Spleen (tissue), 11 donors: ENCODE measurements at regions not wholly inside any gene's neighbourhood (a gene's known extent, or its start where the extent isn't known, plus 50 kb on each side); places are given as distances from the start of the nearest gene placed in this dataset.

Experiments used
- DNase-seq: peaks from one replicate; pipeline ENCODE4 v3.0.0-alpha.2; 2020
- H3K27ac ChIP-seq, 8 donors: fragments of 200-600 bp; sonication (generic) in 7 of 8; 1 replicate in 4 of 8; 2 replicates in 4 of 8; pipeline versions ENCODE4 v1.5.0 to v1.8.0; 2016 to 2021; ENCODE audit warnings: inconsistent platforms in 4 of 8, mild to moderate bottlenecking in 4 of 8, moderate library complexity in 1 of 8
- H3K27me3 ChIP-seq, 7 donors: fragments of 200-600 bp; sonication (generic) in 6 of 7; replicated peaks in 1 of 7; 1 replicate in 4 of 7; 2 replicates in 3 of 7; pipeline versions ENCODE4 v1.5.0 to v1.8.0; 2016 to 2021; ENCODE audit warnings: inconsistent platforms in 3 of 7, mild to moderate bottlenecking in 1 of 7
- H3K36me3 ChIP-seq, 6 donors: fragments of 200-600 bp; sonication (generic) in 5 of 6; 1 replicate in 4 of 6; 2 replicates in 2 of 6; pipeline versions ENCODE4 v1.5.0 to v1.8.0; 2016 to 2021; ENCODE audit warnings: inconsistent platforms in 2 of 6
- H3K4me1 ChIP-seq, 6 donors: fragments of 200-600 bp; sonication (generic) in 5 of 6; 1 replicate in 3 of 6; 2 replicates in 3 of 6; pipeline versions ENCODE4 v1.5.0 to v1.8.0; 2016 to 2021; ENCODE audit warnings: inconsistent platforms in 3 of 6
- H3K4me3 ChIP-seq, 8 donors: fragments of 200-600 bp; sonication (generic) in 7 of 8; 1 replicate in 4 of 8; 2 replicates in 4 of 8; pipeline versions ENCODE4 v1.5.0 to v1.8.0; 2016 to 2021; ENCODE audit warnings: inconsistent platforms in 4 of 8, mild to moderate bottlenecking in 4 of 8, moderate library complexity in 2 of 8
- H3K9me3 ChIP-seq, 8 donors: fragments of 200-600 bp; sonication (generic) in 7 of 8; 1 replicate in 4 of 8; 2 replicates in 4 of 8; pipeline versions ENCODE4 v1.5.0 to v1.8.0; 2016 to 2021; ENCODE audit warnings: inconsistent platforms in 4 of 8
- CTCF ChIP-seq, 11 experiments: fragments of 200-600 bp in 7 of 11; fragments of 450-650 bp in 4 of 11; sonication (generic) in 4 of 11; IDR thresholded peaks in 8 of 11; conservative IDR thresholded peaks in 3 of 11; 1 replicate in 7 of 11; 2 replicates in 4 of 11; pipeline versions ENCODE4 v1.4.0 to v1.8.0; 2016 to 2021; ENCODE audit warnings: antibody characterized with exemption in 11 of 11, inconsistent platforms in 4 of 11, mild to moderate bottlenecking in 1 of 11
- POLR2A ChIP-seq, 3 donors: fragments of 450-650 bp; IDR thresholded peaks; one replicate each; pipeline ENCODE4 v1.5.1; 2017; ENCODE audit warnings: antibody characterized with exemption in 3 of 3, mild to moderate bottlenecking in 1 of 3
- POLR2AphosphoS5 ChIP-seq, 3 donors: sonication (generic); formaldehyde crosslinking; IDR thresholded peaks; one replicate each; pipeline ENCODE4 v1.5.1; 2017; ENCODE audit warnings: antibody characterized with exemption in 3 of 3
- WGBS, 5 donors: extraction: QIAGEN DNeasy Blood & Tissue Kit in 3 of 5; methylation state at CpG; one replicate each; pipeline versions ENCODE4 v1.1.5 to v1.1.7; 2013 to 2018; 5-methylcytosine and 5-hydroxymethylcytosine counted together
- intact Hi-C: fragments of 100-400 bp; cut with DNase I; formaldehyde crosslinking; loops from one replicate; pipeline ENCODE4 v1.15.0; 2023; ENCODE audit warnings: low total_unique reads
- donor health status: healthy with polysubstance abuse.
- donor health status: DM: no; HTN: no; CAD: no; lungs with moderate emphysema.
- donor health status: DM: no; HTN: no; CAD: no.
- donor health status: Bipolar disorder and iron deficiency.
- donor health status: healthy.
- donor health status: DM: no; HTN: no; CAD: no.
- donor health status: DM: yes; HTN: yes; CAD: no.

- intact Hi-C loops, result no loop called here
- no peaks in the 10 kb centered on the region for H3K36me3 ChIP-seq
- 31 to 69% (median 38%) methylated on average over 5 of the region's 5 CpGs for WGBS, 5 donors
- H3K9me3 ChIP-seq, result no peaks in the 10 kb centered on the region
- no peaks in the 10 kb centered on the region for H3K27me3 ChIP-seq
- no peak overlapping the region for H3K4me3 ChIP-seq
- DNase-seq, result no peak
- peak overlapping the region in 6 of 8 donors; percentile 17 to 74 (median 38) for H3K27ac ChIP-seq
- H3K4me1 ChIP-seq, result peaks cover 10 to 67% (median 33%) of the 10 kb centered on the region in 6 donors
- TF ChIP-seq POLR2A (IDR thresholded peaks at IDR 0.05) (no peak), CTCF (IDR thresholded peaks at IDR 0.05 in 8 of 11, conservative IDR thresholded peaks at IDR 0.05 in 3 of 11) (no peak), POLR2AphosphoS5 (IDR thresholded peaks at IDR 0.05) (no peak)
These were observed 506.9 kb upstream of the JARID2 start for GRCh38 chr6:14738933-14739332.

DNA sequence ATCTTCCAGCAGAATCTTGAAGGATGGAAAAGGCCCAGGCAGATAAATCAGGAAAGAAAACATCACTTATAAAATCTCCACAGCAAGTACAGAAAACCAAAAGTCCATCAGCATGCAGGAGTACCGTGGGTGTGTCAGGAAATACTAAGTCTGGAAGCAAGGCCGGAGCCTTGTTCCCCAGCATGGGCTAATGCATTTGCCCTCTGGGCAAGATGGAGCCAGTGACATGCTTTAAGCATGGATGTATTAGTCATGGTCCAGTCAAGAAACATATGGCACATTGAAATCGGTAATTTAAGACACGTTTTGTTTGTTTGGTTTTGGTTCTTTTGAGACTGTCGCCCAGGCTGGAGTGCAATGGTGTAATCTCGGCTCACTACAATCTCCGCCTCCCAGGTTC lies 506.0 kb upstream of the JARID2 start:
- peak overlapping the region in 1 of 8 donors; percentile 74 for H3K27ac ChIP-seq
- intact Hi-C loops, result no loop called here
- peaks cover 2 to 61% (median 26%) of the 10 kb centered on the region in 6 donors for H3K4me1 ChIP-seq
- TF ChIP-seq POLR2AphosphoS5 (IDR thresholded peaks at IDR 0.05) (no peak), POLR2A (IDR thresholded peaks at IDR 0.05) (no peak), CTCF (IDR thresholded peaks at IDR 0.05 in 8 of 11, conservative IDR thresholded peaks at IDR 0.05 in 3 of 11) (no peak)
- H3K4me3 ChIP-seq, result no peak overlapping the region
- 77 to 92% (median 86%) methylated on average over 6 to 7 of the region's 7 CpGs for WGBS, 5 donors
- H3K9me3 ChIP-seq, result no peaks in the 10 kb centered on the region
- no peaks in the 10 kb centered on the region for H3K27me3 ChIP-seq
- H3K36me3 ChIP-seq, result no peaks in the 10 kb centered on the region
- no peak for DNase-seq

DNA sequence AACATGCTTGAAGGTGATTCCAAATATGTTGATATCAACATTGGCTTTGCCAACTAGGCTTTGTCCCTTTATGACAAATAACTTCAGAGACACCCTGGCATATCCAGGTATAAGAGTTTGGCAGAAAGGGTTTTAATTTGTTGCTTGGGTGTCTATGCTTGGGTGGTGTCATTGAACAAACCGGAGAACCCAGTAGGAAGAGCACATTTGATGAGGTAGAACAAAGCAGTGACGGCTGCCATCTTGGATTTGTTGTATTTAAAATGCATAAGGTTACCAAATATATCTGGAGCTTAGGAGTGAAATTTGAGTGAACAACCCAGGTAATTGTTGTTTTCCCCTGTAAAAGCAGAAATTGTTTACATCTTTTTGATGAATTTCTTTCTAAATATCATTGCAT lies 503.7 kb upstream of the JARID2 start:
- Histone ChIP-seq H3K9me3 (no peaks in the 10 kb centered on the region), H3K27ac (peak overlapping the region in 2 of 8 donors; percentile 75 to 85), H3K4me1 (peaks cover 0 to 39% (median 13%) of the 10 kb centered on the region in 6 donors), H3K27me3 (no peaks in the 10 kb centered on the region), H3K4me3 (no peak overlapping the region), H3K36me3 (no peaks in the 10 kb centered on the region)
- intact Hi-C loops, result no loop called here
- no peak for TF ChIP-seq CTCF (IDR thresholded peaks at IDR 0.05 in 8 of 11, conservative IDR thresholded peaks at IDR 0.05 in 3 of 11)
- no peak for TF ChIP-seq POLR2AphosphoS5 (IDR thresholded peaks at IDR 0.05)
- no peak for TF ChIP-seq POLR2A (IDR thresholded peaks at IDR 0.05)
- WGBS, 5 donors, result 91 to 100% (median 97%) methylated on average over 2 of the region's 2 CpGs
- DNase-seq, result no peak

GRCh38 chr6:14742680-14743079 lies 503.2 kb upstream of the JARID2 start:
- H3K27me3 ChIP-seq, result no peaks in the 10 kb centered on the region
- peak overlapping the region in 5 of 8 donors; percentile 40 to 85 (median 69) for H3K27ac ChIP-seq
- no peaks in the 10 kb centered on the region for H3K36me3 ChIP-seq
- peaks cover 0 to 34% (median 13%) of the 10 kb centered on the region in 6 donors for H3K4me1 ChIP-seq
- H3K4me3 ChIP-seq, result peak overlapping the region in 1 of 8 donors; percentile 42
- no peak for TF ChIP-seq POLR2A (IDR thresholded peaks at IDR 0.05)
- no peak for TF ChIP-seq POLR2AphosphoS5 (IDR thresholded peaks at IDR 0.05)
- TF ChIP-seq CTCF (IDR thresholded peaks at IDR 0.05 in 8 of 11, conservative IDR thresholded peaks at IDR 0.05 in 3 of 11), result no peak
- H3K9me3 ChIP-seq, result no peaks in the 10 kb centered on the region
- 88 to 99% (median 97%) methylated on average over 5 of the region's 5 CpGs for WGBS, 5 donors
- no peak for DNase-seq
- intact Hi-C loops, result no loop called here
